MCF 10A (cell line): ENCODE measurements at regions not wholly inside any gene's neighbourhood (a gene's known extent, or its start where the extent isn't known, plus 50 kb on each side); places are given as distances from the start of the nearest gene placed in this dataset.
A peak's percentile ranks its signal among the peaks of the same experiment; 100 is the strongest.

Source experiments
- BruUV-seq: library from RNA; stranded (reverse); fragments of 400-500 nt; replicated peaks from 2 replicates; lab custom pipeline; 2021; lab: Mats Ljungman, UMichigan
- CTCF ChIA-PET: fragments of 300-600 bp; sonication (Branson Sonifier 250); formaldehyde crosslinking; extraction: SDS; loops from one replicate; lab custom pipeline; 2021; ENCODE audit warnings: antibody characterized with exemption, inconsistent platforms; lab: Yijun Ruan, JAX
- POLR2A ChIA-PET: fragments of 300-600, 350-650 bp; sonication (Branson Sonifier 250); formaldehyde crosslinking; extraction: SDS; loops from one replicate; lab custom pipeline; 2020; ENCODE audit warnings: antibody characterized with exemption, inconsistent platforms; lab: Yijun Ruan, JAX
- DNase-seq: peaks from one replicate; pipeline ENCODE4 v3.0.0-alpha.2; 2018; ENCODE audit not compliant: unreplicated experiment
- H3K27ac Mint-ChIP-seq: one replicate; pipeline ENCODE4 v1.8.0; 2022; ENCODE audit warnings: mild to moderate bottlenecking, low read depth, mixed read lengths; ENCODE audit not compliant: unreplicated experiment
- H3K27me3 Mint-ChIP-seq: one replicate; pipeline ENCODE4 v1.8.0; 2022; ENCODE audit warnings: mixed read lengths; ENCODE audit not compliant: insufficient read depth, unreplicated experiment
- H3K36me3 Mint-ChIP-seq: one replicate; pipeline ENCODE4 v1.8.0; 2022; ENCODE audit warnings: mild to moderate bottlenecking, moderate library complexity, mixed read lengths; ENCODE audit not compliant: insufficient read depth, unreplicated experiment
- H3K4me1 Mint-ChIP-seq: one replicate; pipeline ENCODE4 v1.8.0; 2022; ENCODE audit warnings: mixed read lengths; ENCODE audit not compliant: insufficient read depth, unreplicated experiment
- H3K4me3 Mint-ChIP-seq: one replicate; pipeline ENCODE4 v1.8.0; 2022; ENCODE audit warnings: mild to moderate bottlenecking, moderate library complexity, mixed read lengths; ENCODE audit not compliant: unreplicated experiment
- H3K9me3 Mint-ChIP-seq: one replicate; pipeline ENCODE4 v1.8.0; 2022; ENCODE audit warnings: mixed read lengths; ENCODE audit not compliant: unreplicated experiment
- intact Hi-C: fragments of 100-400 bp; cut with micrococcal nuclease; formaldehyde crosslinking; loops from 2 replicates; pipeline ENCODE4 v1.14.1; 2022
- TF ChIP-seq, protein P1 (sequence below): fragments of 200-600 bp; IDR thresholded peaks from one replicate; pipeline ENCODE4 v1.8.0; 2022; ENCODE audit warnings: antibody characterized with exemption, mild to moderate bottlenecking; ENCODE audit not compliant: unreplicated experiment

DNA sequence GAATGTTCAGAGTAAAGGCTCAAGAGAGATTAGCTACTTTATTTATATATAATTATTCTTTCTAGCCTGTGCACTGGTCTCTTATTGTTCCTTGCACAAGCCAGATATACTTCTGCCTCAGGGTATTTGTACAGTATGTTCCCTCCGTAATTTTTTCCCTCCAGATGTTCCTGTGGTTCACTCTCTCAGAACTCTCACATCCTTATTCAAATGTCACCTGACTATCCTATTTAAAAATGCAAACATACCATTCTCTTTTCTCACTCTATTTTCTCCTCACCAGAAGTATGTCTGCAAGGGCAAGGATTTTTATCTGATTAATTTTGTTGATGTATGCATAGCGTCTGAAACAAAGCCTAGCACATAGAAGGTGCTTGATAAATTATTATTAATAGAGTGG is 64.0 kb upstream of the CERS6 start:
- no peak overlapping the region for H3K4me3 Mint-ChIP-seq
- intact Hi-C loops = no loop called here
- CTCF ChIA-PET = no interaction called here
- TF ChIP-seq, protein P1, sequence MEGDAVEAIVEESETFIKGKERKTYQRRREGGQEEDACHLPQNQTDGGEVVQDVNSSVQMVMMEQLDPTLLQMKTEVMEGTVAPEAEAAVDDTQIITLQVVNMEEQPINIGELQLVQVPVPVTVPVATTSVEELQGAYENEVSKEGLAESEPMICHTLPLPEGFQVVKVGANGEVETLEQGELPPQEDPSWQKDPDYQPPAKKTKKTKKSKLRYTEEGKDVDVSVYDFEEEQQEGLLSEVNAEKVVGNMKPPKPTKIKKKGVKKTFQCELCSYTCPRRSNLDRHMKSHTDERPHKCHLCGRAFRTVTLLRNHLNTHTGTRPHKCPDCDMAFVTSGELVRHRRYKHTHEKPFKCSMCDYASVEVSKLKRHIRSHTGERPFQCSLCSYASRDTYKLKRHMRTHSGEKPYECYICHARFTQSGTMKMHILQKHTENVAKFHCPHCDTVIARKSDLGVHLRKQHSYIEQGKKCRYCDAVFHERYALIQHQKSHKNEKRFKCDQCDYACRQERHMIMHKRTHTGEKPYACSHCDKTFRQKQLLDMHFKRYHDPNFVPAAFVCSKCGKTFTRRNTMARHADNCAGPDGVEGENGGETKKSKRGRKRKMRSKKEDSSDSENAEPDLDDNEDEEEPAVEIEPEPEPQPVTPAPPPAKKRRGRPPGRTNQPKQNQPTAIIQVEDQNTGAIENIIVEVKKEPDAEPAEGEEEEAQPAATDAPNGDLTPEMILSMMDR = no peak
- H3K27ac Mint-ChIP-seq = peak overlapping the region; percentile 13
- no peak for DNase-seq
- POLR2A ChIA-PET = interaction anchor here (0.7 kb wide), 1 partner anchor 243 kb away, joined by 3 read pairs; no protein-coding TSS in a partner anchor
- H3K36me3 Mint-ChIP-seq = no peaks in the 10 kb centered on the region
- no TSS peak for BruUV-seq
- H3K4me1 Mint-ChIP-seq = peaks cover 14% of the 10 kb centered on the region
- no peaks in the 10 kb centered on the region for H3K9me3 Mint-ChIP-seq
- H3K27me3 Mint-ChIP-seq = no peaks in the 10 kb centered on the region

DNA sequence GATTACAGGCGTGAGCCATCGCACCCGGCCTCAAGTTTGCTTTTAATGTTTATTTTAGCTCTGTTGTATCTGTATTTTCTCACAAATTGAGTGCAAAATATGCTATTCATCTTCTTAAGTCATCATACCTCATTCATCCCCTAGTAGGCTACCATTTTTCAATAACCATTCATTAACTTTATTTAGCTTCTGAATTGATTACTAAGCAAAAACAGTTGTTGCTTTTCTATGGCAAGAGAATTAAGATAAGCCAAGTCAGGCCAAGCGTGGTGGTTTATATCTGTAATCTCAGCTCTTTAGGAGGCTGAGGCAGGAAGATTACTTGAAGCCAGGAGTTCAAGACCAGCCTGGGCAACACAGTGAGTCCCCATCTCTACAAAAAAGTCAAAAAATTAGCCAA is 63.3 kb upstream of the CERS6 start:
- DNase-seq = no peak
- H3K4me3 Mint-ChIP-seq = no peak overlapping the region
- intact Hi-C loops = no loop called here
- TF ChIP-seq, protein P1 = no peak
- no TSS peak for BruUV-seq
- H3K4me1 Mint-ChIP-seq = peaks cover 17% of the 10 kb centered on the region
- POLR2A ChIA-PET = no interaction called here
- H3K27ac Mint-ChIP-seq = no peak overlapping the region
- H3K36me3 Mint-ChIP-seq = no peaks in the 10 kb centered on the region
- no peaks in the 10 kb centered on the region for H3K27me3 Mint-ChIP-seq
- CTCF ChIA-PET = interaction anchor here (0.7 kb wide), 1 partner anchor 37 kb away, joined by 3 read pairs; no protein-coding TSS in a partner anchor
- no peaks in the 10 kb centered on the region for H3K9me3 Mint-ChIP-seq

GRCh38 chr2:168394262-168394661 is 61.8 kb upstream of the CERS6 start:
- ChIA-PET POLR2A (no interaction called here), CTCF (no interaction called here)
- H3K27ac Mint-ChIP-seq = no peak overlapping the region
- H3K4me1 Mint-ChIP-seq = peaks cover 21% of the 10 kb centered on the region
- H3K36me3 Mint-ChIP-seq = no peaks in the 10 kb centered on the region
- BruUV-seq = no TSS peak
- DNase-seq = no peak
- no peak overlapping the region for H3K4me3 Mint-ChIP-seq
- TF ChIP-seq, protein P1 = no peak
- intact Hi-C loops = no loop called here
- no peaks in the 10 kb centered on the region for H3K27me3 Mint-ChIP-seq
- no peaks in the 10 kb centered on the region for H3K9me3 Mint-ChIP-seq

GRCh38 chr2:168396131-168396530 is 59.9 kb upstream of the CERS6 start:
- no peak overlapping the region for H3K4me3 Mint-ChIP-seq
- H3K4me1 Mint-ChIP-seq = peaks cover 20% of the 10 kb centered on the region
- no peak overlapping the region for H3K27ac Mint-ChIP-seq
- CTCF ChIA-PET = interaction anchor here (0.8 to 1.1 kb wide), 2 partner anchors 16 to 459 kb away, joined by 3 to 4 read pairs; no protein-coding TSS in a partner anchor
- TF ChIP-seq, protein P1 = no peak
- intact Hi-C loops = no loop called here
- POLR2A ChIA-PET = interaction anchor here (0.6 kb wide), 1 partner anchor 287 kb away, joined by 3 read pairs; no protein-coding TSS in a partner anchor
- H3K27me3 Mint-ChIP-seq = no peaks in the 10 kb centered on the region
- H3K36me3 Mint-ChIP-seq = no peaks in the 10 kb centered on the region
- DNase-seq = no peak
- H3K9me3 Mint-ChIP-seq = no peaks in the 10 kb centered on the region
- no TSS peak for BruUV-seq
